ENCODE measurements at regions not wholly inside any gene's neighbourhood (a gene's known extent, or its start where the extent isn't known, plus 50 kb on each side); places are given as distances from the start of the nearest gene placed in this dataset.

GRCh38 chrX:57771689-57772088 is 91.6 kb upstream of the NLRP2B start:
- TF ChIP-seq FOXM1 (IDR thresholded peaks at IDR 0.05; ENCODE audit: borderline replicate concordance, low read depth) = no peak
- TF ChIP-seq YY1 (IDR thresholded peaks at IDR 0.05; ENCODE audit: low read depth) = no peak
- no peak for TF ChIP-seq CREB1 (IDR thresholded peaks at IDR 0.05; ENCODE audit: low read depth)
- TF ChIP-seq EP300 (IDR thresholded peaks at IDR 0.05; ENCODE audit: borderline replicate concordance) = no peak
- TF ChIP-seq NFIC (IDR thresholded peaks at IDR 0.05) = no peak
- TF ChIP-seq CEBPB (IDR thresholded peaks at IDR 0.05) = no peak
- TF ChIP-seq TEAD4 (IDR thresholded peaks at IDR 0.05) = no peak
- TF ChIP-seq TCF12 (IDR thresholded peaks at IDR 0.05; ENCODE audit: low read depth) = no peak
- TF ChIP-seq EGR1 (IDR thresholded peaks at IDR 0.05) = no peak
- TF ChIP-seq TAF1 (IDR thresholded peaks at IDR 0.05; ENCODE audit: low read depth) = no peak
- TF ChIP-seq REST (IDR thresholded peaks at IDR 0.05; ENCODE audit: low read depth) = no peak
- no peak for TF ChIP-seq ZBTB7A (IDR thresholded peaks at IDR 0.05; ENCODE audit: low read depth)
- no peak for TF ChIP-seq MAX (IDR thresholded peaks at IDR 0.05)
- TF ChIP-seq USF1 (IDR thresholded peaks at IDR 0.05) = no peak
- no peak for TF ChIP-seq RAD21 (IDR thresholded peaks at IDR 0.05; ENCODE audit: low read depth)

- TF ChIP-seq EP300 (IDR thresholded peaks at IDR 0.05; ENCODE audit: borderline replicate concordance) (no peak), REST (IDR thresholded peaks at IDR 0.05; ENCODE audit: low read depth) (no peak), RAD21 (IDR thresholded peaks at IDR 0.05; ENCODE audit: low read depth) (no peak), YY1 (IDR thresholded peaks at IDR 0.05; ENCODE audit: low read depth) (no peak), FOXM1 (IDR thresholded peaks at IDR 0.05; ENCODE audit: borderline replicate concordance, low read depth) (no peak), NFIC (IDR thresholded peaks at IDR 0.05) (no peak), MAX (IDR thresholded peaks at IDR 0.05) (no peak), CEBPB (IDR thresholded peaks at IDR 0.05) (no peak), TCF12 (IDR thresholded peaks at IDR 0.05; ENCODE audit: low read depth) (no peak), ZBTB7A (IDR thresholded peaks at IDR 0.05; ENCODE audit: low read depth) (no peak), USF1 (IDR thresholded peaks at IDR 0.05) (no peak), EGR1 (IDR thresholded peaks at IDR 0.05) (no peak), TAF1 (IDR thresholded peaks at IDR 0.05; ENCODE audit: low read depth) (no peak), CREB1 (IDR thresholded peaks at IDR 0.05; ENCODE audit: low read depth) (no peak), TEAD4 (IDR thresholded peaks at IDR 0.05) (no peak)
Measured at GRCh38 chrX:57752866-57753265, 72.8 kb upstream of the NLRP2B start.

- TF ChIP-seq TAF1 (IDR thresholded peaks at IDR 0.05; ENCODE audit: low read depth) = no peak
- TF ChIP-seq TCF12 (IDR thresholded peaks at IDR 0.05; ENCODE audit: low read depth) = no peak
- TF ChIP-seq YY1 (IDR thresholded peaks at IDR 0.05; ENCODE audit: low read depth) = no peak
- TF ChIP-seq NFIC (IDR thresholded peaks at IDR 0.05) = no peak
- no peak for TF ChIP-seq MAX (IDR thresholded peaks at IDR 0.05)
- no peak for TF ChIP-seq FOXM1 (IDR thresholded peaks at IDR 0.05; ENCODE audit: borderline replicate concordance, low read depth)
- TF ChIP-seq USF1 (IDR thresholded peaks at IDR 0.05) = no peak
- TF ChIP-seq TEAD4 (IDR thresholded peaks at IDR 0.05) = no peak
- no peak for TF ChIP-seq CREB1 (IDR thresholded peaks at IDR 0.05; ENCODE audit: low read depth)
- no peak for TF ChIP-seq RAD21 (IDR thresholded peaks at IDR 0.05; ENCODE audit: low read depth)
- no peak for TF ChIP-seq REST (IDR thresholded peaks at IDR 0.05; ENCODE audit: low read depth)
- no peak for TF ChIP-seq EP300 (IDR thresholded peaks at IDR 0.05; ENCODE audit: borderline replicate concordance)
- TF ChIP-seq EGR1 (IDR thresholded peaks at IDR 0.05) = no peak
- no peak for TF ChIP-seq CEBPB (IDR thresholded peaks at IDR 0.05)
- no peak for TF ChIP-seq ZBTB7A (IDR thresholded peaks at IDR 0.05; ENCODE audit: low read depth)
Measured at GRCh38 chrX:57741107-57741506, 61.0 kb upstream of the NLRP2B start.

All from Ishikawa (cell line).